ENCODE measurements at regions not wholly inside any gene's neighbourhood (a gene's known extent, or its start where the extent isn't known, plus 50 kb on each side); places are given as distances from the start of the nearest gene placed in this dataset.

GRCh38 chr6:167674486-167674885 lies 152.2 kb upstream of the AFDN start:
- no peak for DNase-seq

DNA sequence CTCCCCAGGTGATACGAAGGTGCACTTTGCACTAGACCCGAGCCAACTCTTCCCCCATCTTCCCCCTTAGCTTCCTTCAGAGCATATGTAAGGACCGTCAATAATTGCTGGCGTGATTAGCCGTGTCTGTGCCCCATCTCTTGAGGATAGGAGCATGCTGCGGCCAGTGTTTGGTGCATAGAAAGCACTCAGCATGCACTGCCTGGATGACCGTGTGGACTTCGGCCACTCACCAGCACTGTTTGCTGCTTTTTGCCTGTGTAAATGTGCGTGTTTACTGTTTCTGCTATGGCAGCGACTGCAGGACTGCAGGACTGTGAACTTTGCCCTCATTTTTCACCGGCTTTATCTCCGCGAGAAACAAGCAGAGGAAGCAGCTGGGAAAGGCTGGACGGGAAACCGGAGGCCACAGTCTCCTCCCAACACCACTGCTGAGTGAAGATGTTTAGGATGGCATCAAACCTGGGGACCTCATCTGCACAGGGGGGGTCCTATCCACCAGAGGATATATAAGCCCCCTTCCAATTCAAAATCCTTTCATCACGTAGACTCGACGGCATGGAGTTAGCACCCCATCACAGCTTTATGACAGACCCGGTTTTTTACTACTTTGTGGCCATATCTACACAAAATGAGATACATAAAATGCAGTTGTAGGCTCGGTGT lies 150.6 kb upstream of the AFDN start:
- DNase-seq: no peak

DNA sequence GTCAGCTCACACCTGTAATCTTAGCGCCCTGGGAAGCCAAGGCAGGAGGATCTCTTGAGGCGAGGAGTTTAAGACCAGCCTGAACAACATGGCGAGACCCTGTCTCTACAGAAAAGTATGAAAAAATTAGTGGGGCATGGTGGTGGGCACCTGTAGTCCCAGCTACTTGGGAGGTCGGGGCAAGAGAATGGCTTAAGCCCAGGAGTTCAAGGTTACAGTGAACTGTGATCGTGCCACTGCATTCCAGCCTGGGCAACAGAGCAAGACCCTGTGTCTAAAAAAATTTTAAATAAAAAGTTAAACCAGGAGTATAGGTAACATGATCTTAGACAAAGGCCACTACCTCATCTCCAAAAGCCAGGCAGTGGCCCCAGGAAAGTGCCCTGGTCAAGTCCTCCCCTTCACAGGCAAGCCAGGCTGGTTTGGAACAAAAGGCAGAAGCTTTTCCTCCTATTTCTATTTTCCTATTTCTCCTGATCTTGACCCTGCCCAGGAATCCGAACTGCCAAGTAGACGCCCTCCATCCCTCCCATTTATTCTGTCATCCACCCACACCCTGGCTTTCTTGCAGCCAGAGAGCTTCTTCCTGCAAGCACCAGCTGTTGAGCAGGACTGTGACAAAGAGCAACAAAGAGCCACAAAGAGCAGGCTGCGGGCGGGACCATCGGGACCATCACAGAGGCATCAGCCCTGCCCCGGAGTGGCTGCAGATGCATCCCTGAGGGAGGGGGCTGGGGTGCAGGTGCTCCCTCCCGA lies 149.9 kb upstream of the AFDN start:
- peak in 9 of 51 donors; percentile 11 to 51 (median 30) for DNase-seq

- no peak for DNase-seq
These were observed 149.3 kb upstream of the AFDN start for GRCh38 chr6:167677422-167677789.

DNA sequence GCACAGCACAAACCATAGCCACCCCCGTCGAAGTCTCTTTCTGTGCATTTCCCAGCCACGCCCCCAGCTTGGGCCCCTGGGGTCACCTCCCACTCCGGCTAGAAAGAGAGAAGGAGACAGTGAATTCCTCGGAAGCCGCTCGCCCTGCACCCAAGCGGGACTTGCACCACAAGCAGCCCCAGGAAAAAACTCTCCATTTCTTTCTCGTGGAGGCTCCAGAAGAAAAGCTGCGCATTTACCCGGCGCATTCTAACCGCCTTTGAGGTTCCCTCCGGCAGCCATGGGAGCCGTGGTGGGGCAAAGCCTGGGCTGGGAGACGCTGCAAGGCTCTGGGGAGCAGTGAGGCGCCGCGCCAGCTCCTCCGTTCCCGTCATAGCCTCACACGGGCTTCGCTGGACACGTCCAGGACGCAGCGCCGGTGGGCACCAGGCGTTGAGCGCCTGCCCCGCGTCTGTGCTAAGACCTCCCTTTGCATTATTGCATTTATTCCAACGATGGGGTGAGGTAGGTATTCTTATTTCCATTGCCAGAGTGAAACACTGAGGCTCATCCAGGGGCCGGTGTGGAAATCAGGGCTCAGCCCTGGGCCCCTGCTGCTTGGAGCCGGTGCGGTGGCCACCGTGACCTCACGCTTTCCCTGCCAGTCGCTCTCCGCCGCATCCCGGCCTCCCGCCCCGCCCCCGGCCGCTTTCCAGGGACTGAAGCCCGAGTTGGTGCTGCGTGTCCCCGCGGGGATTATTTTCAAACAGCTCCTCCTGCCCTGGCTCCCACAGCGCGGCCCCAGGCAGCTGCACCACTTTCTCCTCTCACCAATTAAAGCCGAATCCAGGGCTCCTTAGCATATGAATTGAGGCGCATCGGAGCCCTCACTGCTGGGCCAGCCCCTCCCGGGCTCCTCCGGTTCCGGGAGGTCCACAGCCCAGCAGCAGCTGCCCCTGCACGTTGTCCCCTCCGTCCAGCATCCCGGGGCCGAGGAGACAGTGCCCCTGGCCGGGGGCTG lies 148.3 kb upstream of the AFDN start:
- DNase-seq: peak in 42 of 51 donors; percentile 13 to 78 (median 50)

- no peak for DNase-seq
These were observed 147.5 kb upstream of the AFDN start for GRCh38 chr6:167679122-167679736.

- no peak for DNase-seq
These were observed 146.7 kb upstream of the AFDN start for GRCh38 chr6:167679790-167680604.

- DNase-seq: no peak
These were observed 146.0 kb upstream of the AFDN start for GRCh38 chr6:167680605-167681149.

DNA sequence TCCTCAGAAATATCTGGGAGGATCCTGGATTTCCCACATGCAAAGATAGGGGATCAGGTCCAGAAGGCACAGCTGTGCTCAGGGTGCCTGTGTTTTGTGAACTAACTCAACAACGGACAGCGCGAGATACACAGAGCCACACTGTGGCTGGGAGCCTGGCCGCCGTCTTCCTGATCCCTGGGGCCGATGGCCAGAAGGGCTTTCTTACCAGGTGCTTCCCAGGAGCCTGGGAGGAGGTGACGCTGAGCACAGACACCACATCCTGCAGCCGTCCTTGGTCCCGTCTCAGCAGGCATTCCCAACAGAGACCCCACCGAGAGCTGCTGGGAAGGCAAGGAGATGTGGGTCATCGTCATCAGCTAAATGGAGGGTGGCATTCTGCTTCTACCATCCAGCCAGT lies 144.6 kb upstream of the AFDN start:
- DNase-seq: no peak

GRCh38 chr6:167682546-167683027 lies 144.1 kb upstream of the AFDN start:
- no peak for DNase-seq

GRCh38 chr6:167683028-167683862 lies 143.5 kb upstream of the AFDN start:
- peak in 45 of 51 donors; percentile 11 to 92 (median 71) for DNase-seq

DNA sequence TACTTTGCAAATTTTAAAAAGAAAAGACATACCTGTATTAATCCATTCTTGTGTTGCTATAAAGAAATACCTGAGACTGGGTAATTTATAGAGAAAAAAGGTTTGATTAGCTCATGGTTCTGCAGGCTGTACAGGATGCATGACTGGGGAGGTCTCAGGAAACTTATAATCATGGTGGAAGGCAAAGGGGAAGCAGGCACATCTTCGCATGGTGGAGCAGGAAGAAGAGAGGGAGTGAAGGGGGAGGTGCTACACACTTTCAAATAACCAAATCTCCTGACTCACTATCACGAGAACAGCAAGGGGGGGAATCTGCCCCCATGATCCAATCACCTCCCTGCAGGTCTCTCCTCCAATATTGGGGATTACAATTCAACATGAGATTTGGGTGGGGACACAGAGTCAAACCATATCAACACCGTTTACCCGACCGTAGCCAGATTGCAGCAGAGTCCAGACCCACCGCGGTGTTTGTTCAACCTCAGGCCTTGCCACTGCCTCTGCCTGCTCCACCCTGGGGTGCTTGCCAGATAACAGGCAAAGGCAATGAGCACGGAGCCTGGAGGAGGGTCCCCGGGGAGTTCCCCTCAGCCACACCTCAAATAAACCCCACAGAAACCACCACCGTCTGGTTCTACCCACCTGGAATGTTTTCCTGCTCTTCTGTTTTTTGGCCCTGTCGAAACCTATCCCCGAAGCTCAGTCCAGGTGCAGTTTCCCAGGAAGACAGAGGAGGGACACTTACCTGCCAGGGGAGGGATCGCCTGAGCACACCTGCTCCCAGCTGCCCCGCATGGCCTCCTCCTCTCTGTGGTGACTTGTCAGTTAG lies 142.2 kb upstream of the AFDN start:
- no peak for DNase-seq

DNA sequence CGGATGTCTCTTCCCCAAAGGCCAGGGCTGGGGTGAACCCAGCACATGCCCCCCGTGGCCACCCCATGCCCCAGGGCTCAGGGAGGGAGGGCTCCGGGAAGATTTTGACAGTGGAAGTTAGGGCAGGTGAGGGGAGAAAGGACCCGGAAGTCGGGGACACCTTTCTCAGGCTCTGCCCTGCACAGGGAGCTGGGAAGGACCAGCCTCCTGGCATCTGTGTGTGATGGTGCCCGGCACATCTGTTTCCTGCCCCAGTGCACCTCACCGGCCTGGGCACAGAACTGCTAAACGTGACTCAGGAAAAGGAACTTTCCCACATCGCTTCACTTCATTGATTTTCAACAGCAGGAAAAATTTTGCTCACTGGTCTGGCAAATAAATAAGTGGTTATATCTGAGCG lies 141.1 kb upstream of the AFDN start:
- no peak for DNase-seq

DNA sequence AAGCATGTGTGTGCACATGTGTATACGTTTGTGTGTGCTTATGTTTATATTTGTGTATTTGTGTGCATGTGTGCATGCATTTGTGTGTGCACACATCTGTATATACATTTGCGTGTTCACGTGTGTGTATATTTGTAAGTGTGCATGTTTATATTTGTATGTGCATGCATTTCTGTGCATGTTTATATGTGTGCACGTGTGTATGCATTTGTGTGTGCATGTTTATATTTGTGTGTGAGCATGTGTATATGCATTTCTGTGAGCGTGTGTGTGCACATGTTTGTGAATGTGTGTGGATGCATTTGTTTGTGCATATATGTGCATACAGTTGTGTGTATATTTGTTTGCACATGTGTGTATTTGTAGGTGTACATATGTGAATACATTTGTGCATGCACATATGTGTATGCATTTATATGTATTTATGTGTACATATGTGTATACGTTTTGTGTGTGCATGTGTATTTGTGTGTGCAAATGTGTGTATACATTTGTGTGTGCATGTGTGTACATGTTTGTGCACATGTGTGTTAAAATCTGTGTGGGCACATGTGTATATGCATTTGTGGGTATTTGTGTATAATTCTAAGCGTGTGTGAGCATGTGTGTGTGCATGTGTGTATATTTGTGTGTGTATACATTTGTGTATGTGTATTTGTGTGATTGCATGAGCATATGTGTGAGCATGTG lies 140.4 kb upstream of the AFDN start:
- no peak for DNase-seq

DNA sequence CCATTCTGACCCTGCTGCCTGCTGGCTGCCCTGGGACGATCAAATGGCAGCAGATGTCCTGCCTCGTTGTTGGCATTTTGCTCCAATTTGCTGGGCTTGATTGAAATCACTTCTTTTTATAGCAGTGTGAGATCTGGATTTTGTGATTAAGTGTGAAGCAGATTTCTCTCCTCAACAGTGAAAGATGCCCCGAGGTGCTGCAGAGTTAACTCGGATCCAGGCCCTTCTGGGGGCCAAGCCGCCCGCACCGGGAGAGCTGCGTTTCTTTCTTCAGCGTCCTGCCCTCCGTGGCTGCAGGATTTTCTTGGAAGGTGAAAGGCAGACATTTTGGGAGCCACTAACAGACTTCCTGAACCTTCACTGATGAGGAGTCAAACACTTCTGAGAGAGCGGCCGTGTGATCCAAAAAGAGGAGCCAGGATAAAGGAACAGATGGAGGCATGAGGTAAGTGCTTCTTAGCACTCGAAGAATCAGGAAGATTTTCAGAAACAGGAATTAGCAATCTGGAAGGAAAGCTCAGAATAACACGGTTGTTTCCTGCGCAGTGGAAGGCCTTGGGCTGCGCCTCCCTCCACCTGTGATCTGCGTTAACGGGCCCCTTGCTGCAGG lies 139.5 kb upstream of the AFDN start:
- no peak for DNase-seq

DNA sequence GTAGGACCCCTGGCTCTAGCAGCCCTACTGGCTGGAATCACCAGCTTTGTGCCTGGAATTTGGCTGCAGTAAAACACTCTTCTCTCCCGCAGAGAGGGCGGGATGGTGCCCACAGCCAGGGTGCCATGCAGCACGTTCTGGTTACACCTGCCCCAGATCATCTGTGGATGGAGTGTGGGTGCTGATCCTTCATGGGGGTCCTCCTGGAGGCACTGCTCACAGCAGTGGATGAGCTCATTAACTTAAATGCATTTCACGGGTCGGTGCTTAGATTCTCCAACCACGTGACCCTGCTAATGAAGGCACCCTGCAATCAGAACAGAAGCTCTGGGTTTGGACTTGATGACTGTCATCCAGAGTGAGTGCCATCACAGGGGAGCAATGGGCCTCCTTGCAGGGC lies 138.6 kb upstream of the AFDN start:
- DNase-seq: no peak

- DNase-seq: no peak
These were observed 137.4 kb upstream of the AFDN start for GRCh38 chr6:167689278-167689677.

Data from hypothalamus (tissue), 51 donors.